ENCODE measurements at regions not wholly inside any gene's neighbourhood (a gene's known extent, or its start where the extent isn't known, plus 50 kb on each side); places are given as distances from the start of the nearest gene placed in this dataset.

DNA sequence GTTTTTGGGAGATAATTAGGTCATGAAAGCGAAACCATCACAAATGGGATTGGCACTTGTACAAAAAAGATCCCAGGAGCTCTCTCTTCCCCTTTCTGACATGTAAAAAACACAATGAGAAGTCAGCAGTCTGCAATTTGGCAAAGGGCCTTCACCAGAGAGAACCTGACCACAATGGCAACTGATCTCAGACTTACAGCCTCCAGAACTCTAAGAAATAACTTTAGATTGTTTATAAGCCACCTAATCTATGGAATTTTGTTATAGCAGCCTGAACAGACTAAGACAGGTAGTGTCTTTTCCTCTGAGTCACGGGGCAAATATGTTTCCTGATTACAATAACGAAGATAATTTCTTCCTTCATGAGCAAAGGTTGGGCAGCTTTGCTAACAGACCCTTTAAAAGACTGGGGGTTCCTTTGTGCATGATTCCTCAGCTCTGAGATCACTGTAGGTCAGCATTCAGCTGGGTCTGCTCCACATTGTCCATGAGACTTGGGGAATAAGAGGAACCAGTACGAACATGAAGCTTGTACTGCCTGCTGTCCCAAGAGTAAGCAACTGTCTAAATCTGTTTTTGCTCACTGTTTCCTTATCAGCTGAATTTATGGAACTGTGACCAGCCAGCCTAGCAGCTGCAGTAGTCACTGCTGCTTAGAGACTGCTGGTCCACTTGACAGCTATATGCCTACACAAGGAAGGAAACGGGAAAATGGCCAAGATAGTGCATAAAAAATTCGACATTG is 191.6 kb downstream of the ANAPC10 start:
- TF ChIP-seq, protein P1, sequence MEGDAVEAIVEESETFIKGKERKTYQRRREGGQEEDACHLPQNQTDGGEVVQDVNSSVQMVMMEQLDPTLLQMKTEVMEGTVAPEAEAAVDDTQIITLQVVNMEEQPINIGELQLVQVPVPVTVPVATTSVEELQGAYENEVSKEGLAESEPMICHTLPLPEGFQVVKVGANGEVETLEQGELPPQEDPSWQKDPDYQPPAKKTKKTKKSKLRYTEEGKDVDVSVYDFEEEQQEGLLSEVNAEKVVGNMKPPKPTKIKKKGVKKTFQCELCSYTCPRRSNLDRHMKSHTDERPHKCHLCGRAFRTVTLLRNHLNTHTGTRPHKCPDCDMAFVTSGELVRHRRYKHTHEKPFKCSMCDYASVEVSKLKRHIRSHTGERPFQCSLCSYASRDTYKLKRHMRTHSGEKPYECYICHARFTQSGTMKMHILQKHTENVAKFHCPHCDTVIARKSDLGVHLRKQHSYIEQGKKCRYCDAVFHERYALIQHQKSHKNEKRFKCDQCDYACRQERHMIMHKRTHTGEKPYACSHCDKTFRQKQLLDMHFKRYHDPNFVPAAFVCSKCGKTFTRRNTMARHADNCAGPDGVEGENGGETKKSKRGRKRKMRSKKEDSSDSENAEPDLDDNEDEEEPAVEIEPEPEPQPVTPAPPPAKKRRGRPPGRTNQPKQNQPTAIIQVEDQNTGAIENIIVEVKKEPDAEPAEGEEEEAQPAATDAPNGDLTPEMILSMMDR (IDR thresholded peaks at IDR 0.05; ENCODE audit: low read depth, low read length, missing control alignments) = no peak
- DNase-seq (ENCODE audit: low read depth) = peak; percentile 74
- no peak overlapping the region for H3K4me3 ChIP-seq (ENCODE audit: low read depth, low read length)
- in situ Hi-C loops (cut with HindIII; ENCODE audit: low sequenced_read_pairs) = no loop called here

DNA sequence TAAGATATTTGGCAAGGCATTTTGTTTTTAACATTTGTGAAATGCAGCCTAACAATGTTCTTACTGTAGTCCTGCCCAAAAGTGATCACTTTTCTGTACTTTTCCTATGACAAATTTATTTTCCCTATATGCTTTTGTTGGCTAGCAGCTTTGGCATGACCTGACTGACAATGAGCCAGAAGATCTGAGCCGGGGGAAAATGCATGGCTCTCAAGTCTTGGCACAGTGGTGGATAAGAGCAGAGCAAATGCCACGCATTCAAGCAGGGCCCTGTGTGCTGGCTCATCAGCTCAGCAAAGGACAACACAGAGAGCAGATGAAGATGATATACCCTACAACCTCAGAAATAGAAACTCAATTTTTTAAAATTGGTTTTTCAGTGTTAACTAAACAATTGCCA is 187.3 kb downstream of the ANAPC10 start:
- in situ Hi-C loops (cut with HindIII; ENCODE audit: low sequenced_read_pairs) = no loop called here
- TF ChIP-seq, protein P1 (IDR thresholded peaks at IDR 0.05; ENCODE audit: low read depth, low read length, missing control alignments) = no peak
- no peak overlapping the region for H3K4me3 ChIP-seq (ENCODE audit: low read depth, low read length)
- no peak for DNase-seq (ENCODE audit: low read depth)

Data from astrocyte of the cerebellum (primary cell).